IMR-90 (cell line): ENCODE measurements at regions not wholly inside any gene's neighbourhood (a gene's known extent, or its start where the extent isn't known, plus 50 kb on each side); places are given as distances from the start of the nearest gene placed in this dataset.
"Not testable (repeated sequence)": the region's sequence is repeated elsewhere in the genome, so short reads cannot be mapped to it uniquely, and the experiment has no call there.

Experiments used
- ATAC-seq: fragments of 200-7000 bp; cut with Tn5 transposase; 2 replicates; pipeline ENCODE4 v1.9.1; 2020; ENCODE audit warnings: low read depth, mild to moderate bottlenecking, moderate library complexity
- BruUV-seq: library from RNA; stranded (reverse); fragments of 400-500 nt; replicated peaks from 2 replicates; lab custom pipeline; 2021; lab: Mats Ljungman, UMichigan
- CTCF ChIA-PET: fragments of 300-600 bp; formaldehyde crosslinking; extraction: SDS; loops from one replicate; lab custom pipeline; 2021; ENCODE audit warnings: antibody characterized with exemption; lab: Yijun Ruan, JAX
- POLR2A ChIA-PET: fragments of 300-600 bp; sonication (Branson Sonifier 250); formaldehyde crosslinking; loops from one replicate; lab custom pipeline; 2022; ENCODE audit warnings: antibody characterized with exemption; ENCODE audit not compliant: unreplicated experiment; lab: Charles Lee
- DNase-seq: peaks from one replicate; pipeline ENCODE4 v3.0.0; 2013
- H2AFZ ChIP-seq: replicated peaks from 2 replicates; pipeline ENCODE3; 2013; ENCODE audit warnings: low read length, mild to moderate bottlenecking; ENCODE audit not compliant: poor library complexity
- H2AK5ac ChIP-seq: 2 replicates; pipeline ENCODE4 v1.6.1; 2013; ENCODE audit warnings: low read depth, low read length, inconsistent platforms
- H2AK9ac ChIP-seq: replicated peaks from 2 replicates; pipeline ENCODE3; 2013; ENCODE audit warnings: mild to moderate bottlenecking, low read depth, low read length, moderate library complexity; ENCODE audit not compliant: poor library complexity
- H2BK120ac ChIP-seq: 2 replicates; pipeline ENCODE4 v1.6.1; 2013; ENCODE audit warnings: low read depth, low read length, inconsistent platforms
- H2BK15ac ChIP-seq: 3 replicates; pipeline ENCODE4 v1.6.1; 2013; ENCODE audit warnings: low read depth, low read length, inconsistent platforms
- H2BK20ac ChIP-seq: 2 replicates; pipeline ENCODE4 v1.6.1; 2013; ENCODE audit warnings: low read depth, mild to moderate bottlenecking, inconsistent platforms, low read length, moderate library complexity
- H2BK5ac ChIP-seq: 2 replicates; pipeline ENCODE4 v1.6.1; 2013; ENCODE audit warnings: mild to moderate bottlenecking, low read depth, low read length, inconsistent platforms; ENCODE audit not compliant: poor library complexity, severe bottlenecking
- H3K14ac ChIP-seq: replicated peaks from 2 replicates; pipeline ENCODE4 v1.6.1; 2013; ENCODE audit warnings: low read depth, low read length, inconsistent platforms
- H3K18ac ChIP-seq: 2 replicates; pipeline ENCODE4 v1.6.1; 2013; ENCODE audit warnings: low read depth, low read length, control low read depth
- H3K23ac ChIP-seq: 2 replicates; pipeline ENCODE4 v1.6.1; 2013; ENCODE audit warnings: low read depth, low read length, inconsistent platforms
- H3K27ac ChIP-seq: 2 replicates; pipeline ENCODE4 v1.5.1; 2013; ENCODE audit warnings: mild to moderate bottlenecking, control low read depth, low read length; ENCODE audit not compliant: insufficient read depth
- H3K27me3 ChIP-seq: 2 replicates; pipeline ENCODE4 v1.6.1; 2013; ENCODE audit warnings: low read length; ENCODE audit not compliant: control insufficient read depth, insufficient read depth
- H3K36me3 ChIP-seq: 2 replicates; pipeline ENCODE4 v1.6.1; 2013; ENCODE audit warnings: low read length, mixed read lengths; ENCODE audit not compliant: control insufficient read depth, insufficient read depth
- H3K4ac ChIP-seq: 2 replicates; pipeline ENCODE4 v1.6.1; 2013; ENCODE audit warnings: low read depth, low read length, inconsistent platforms
- H3K4me1 ChIP-seq: 2 replicates; pipeline ENCODE4 v1.6.1; 2013; ENCODE audit warnings: low read length, mixed read lengths; ENCODE audit not compliant: control insufficient read depth, insufficient read depth
- H3K4me2 ChIP-seq: 2 replicates; pipeline ENCODE4 v1.6.1; 2013; ENCODE audit warnings: low read depth, mild to moderate bottlenecking, control low read depth, low read length, moderate library complexity
- H3K4me3 ChIP-seq: 2 replicates; pipeline ENCODE4 v1.5.1; 2013; ENCODE audit warnings: low read depth, mild to moderate bottlenecking, control low read depth, low read length, moderate library complexity; ENCODE audit not compliant: insufficient read depth
- H3K56ac ChIP-seq: 2 replicates; pipeline ENCODE4 v1.6.1; 2013; ENCODE audit warnings: low read length, inconsistent platforms; ENCODE audit not compliant: insufficient read depth; ENCODE audit errors: extremely low read depth
- H3K79me1 ChIP-seq, 2 experiments: 2 replicates each; pipeline ENCODE4 v1.6.1; 2013; ENCODE audit warnings: low read length in 2 of 2, inconsistent platforms in 1 of 2, low read depth in 1 of 2
- H3K9ac ChIP-seq: 2 replicates; pipeline ENCODE4 v1.6.1; 2013; ENCODE audit warnings: low read depth, low read length, control low read depth
- H3K9me1 ChIP-seq: 2 replicates; pipeline ENCODE4 v1.6.1; 2013; ENCODE audit warnings: low read length, inconsistent platforms; ENCODE audit not compliant: insufficient read depth
- H3K9me3 ChIP-seq: 2 replicates; pipeline ENCODE4 v1.6.1; 2013; ENCODE audit warnings: low read length; ENCODE audit not compliant: control insufficient read depth, insufficient read depth
- H4K20me1 ChIP-seq: 2 replicates; pipeline ENCODE4 v1.6.1; 2013; ENCODE audit warnings: low read length, inconsistent platforms; ENCODE audit not compliant: insufficient read depth
- H4K5ac ChIP-seq: 2 replicates; pipeline ENCODE4 v1.6.1; 2013; ENCODE audit warnings: mild to moderate bottlenecking, low read depth, low read length, control low read depth
- H4K8ac ChIP-seq, 2 experiments: 2 replicates each; pipeline ENCODE4 v1.6.1; 2013; ENCODE audit warnings: low read depth in 2 of 2, low read length in 2 of 2, control low read depth in 1 of 2, inconsistent platforms in 1 of 2
- H4K91ac ChIP-seq: 2 replicates; pipeline ENCODE4 v1.6.1; 2013; ENCODE audit warnings: low read depth, low read length, inconsistent platforms; ENCODE audit not compliant: insufficient read depth
- WGBS, 2 experiments: methylation state at CpG; one replicate each; pipeline versions ENCODE4 v1.1.5 to v1.1.7; 2013; ENCODE audit warnings: missing lambda C conversion rate in 2 of 2; ENCODE audit not compliant: insufficient read length in 1 of 2; ENCODE audit errors: extremely low coverage in 2 of 2; 5-methylcytosine and 5-hydroxymethylcytosine counted together
- dilution Hi-C: fragments of 300-500 bp; cut with HindIII; formaldehyde crosslinking; loops from one replicate; pipeline ENCODE4 v1.14.3; 2018; ENCODE audit warnings: low sequenced_read_pairs; ENCODE audit not compliant: unreplicated experiment
- in situ Hi-C: fragments of 300-500 bp; cut with MboI; formaldehyde crosslinking; loops from 3 replicates; pipeline ENCODE4 v1.14.3; 2019; ENCODE audit warnings: low sequenced_read_pairs, inconsistent platforms, mixed read lengths
- intact Hi-C: fragments of 100-400 bp; cut with micrococcal nuclease; formaldehyde crosslinking; loops from 2 replicates; pipeline ENCODE4 v1.10.0; 2022

GRCh38 chr16:70032906-70033305, 81.2 kb upstream of the PDPR start:
- POLR2A ChIA-PET, H3K79me1 ChIP-seq, H3K9me1 ChIP-seq, H2BK15ac ChIP-seq, H2BK120ac ChIP-seq, H4K8ac ChIP-seq, H3K27ac ChIP-seq, H4K5ac ChIP-seq, H2AK5ac ChIP-seq, H3K36me3 ChIP-seq, H4K91ac ChIP-seq, H3K14ac ChIP-seq, H3K4ac ChIP-seq, H2AK9ac ChIP-seq, H3K9ac ChIP-seq, H3K18ac ChIP-seq, H3K4me1 ChIP-seq, H2AFZ ChIP-seq, H3K9me3 ChIP-seq, ATAC-seq, in situ Hi-C loops, DNase-seq, H4K20me1 ChIP-seq, BruUV-seq, dilution Hi-C loops, H2BK20ac ChIP-seq, H2BK5ac ChIP-seq, CTCF ChIA-PET, H3K4me2 ChIP-seq, H3K4me3 ChIP-seq, H3K56ac ChIP-seq, H3K27me3 ChIP-seq, intact Hi-C loops, H3K23ac ChIP-seq: not testable (repeated sequence)
- WGBS, 2 experiments, result 81% methylated on average over 4 of the region's 10 CpGs; no CpG with 5 or more reads in 1 of the 2 experiments

- H4K5ac ChIP-seq, H2BK20ac ChIP-seq, H3K18ac ChIP-seq, H3K9me3 ChIP-seq, H3K14ac ChIP-seq, H2AK9ac ChIP-seq, H4K91ac ChIP-seq, POLR2A ChIA-PET, H2BK120ac ChIP-seq, H3K27ac ChIP-seq, H3K9ac ChIP-seq, H3K4ac ChIP-seq, CTCF ChIA-PET, H2AFZ ChIP-seq, BruUV-seq, H3K9me1 ChIP-seq, H3K56ac ChIP-seq, H4K20me1 ChIP-seq, H4K8ac ChIP-seq, DNase-seq, H3K4me1 ChIP-seq, H3K27me3 ChIP-seq, H2AK5ac ChIP-seq, H2BK15ac ChIP-seq, dilution Hi-C loops, H3K23ac ChIP-seq, intact Hi-C loops, H3K4me3 ChIP-seq, H3K4me2 ChIP-seq, ATAC-seq, H2BK5ac ChIP-seq, H3K79me1 ChIP-seq, in situ Hi-C loops: not testable (repeated sequence)
- peaks cover 10% of the 10 kb centered on the region for H3K36me3 ChIP-seq
- WGBS, 2 experiments, result no CpG with 5 or more reads among the region's 3 CpGs
These were observed 76.2 kb upstream of the PDPR start for GRCh38 chr16:70037913-70038312.
